Neural crest cell (in vitro differentiated cells): ENCODE measurements at regions not wholly inside any gene's neighbourhood (a gene's known extent, or its start where the extent isn't known, plus 50 kb on each side); places are given as distances from the start of the nearest gene placed in this dataset.

ENCODE experiments used
- DNase-seq: peaks from one replicate; pipeline ENCODE4 v3.0.0; 2021; ENCODE audit warnings: low read depth, mixed read lengths, low spot score
- H3K27ac Mint-ChIP-seq: one replicate; pipeline ENCODE4 v1.8.0; 2021; ENCODE audit warnings: mild to moderate bottlenecking, mixed read lengths; ENCODE audit not compliant: unreplicated experiment
- H3K27me3 Mint-ChIP-seq: 2 replicates; pipeline ENCODE4 v1.8.0; 2021; ENCODE audit warnings: low read depth, mild to moderate bottlenecking, mixed read lengths
- H3K36me3 Mint-ChIP-seq: 2 replicates; pipeline ENCODE4 v1.8.0; 2021; ENCODE audit warnings: low read depth, mild to moderate bottlenecking, mixed read lengths
- H3K4me1 Mint-ChIP-seq: 2 replicates; pipeline ENCODE4 v1.8.0; 2021; ENCODE audit warnings: mixed read lengths
- H3K4me3 Mint-ChIP-seq: one replicate; pipeline ENCODE4 v1.8.0; 2021; ENCODE audit warnings: mild to moderate bottlenecking, mixed read lengths
- H3K9me3 Mint-ChIP-seq: 2 replicates; pipeline ENCODE4 v1.8.0; 2021; ENCODE audit warnings: mixed read lengths
- CTCF ChIP-seq: fragments of 200-600 bp; sonication (generic); conservative IDR thresholded peaks from 2 replicates; pipeline ENCODE4 v1.5.0; 2021; ENCODE audit warnings: antibody characterized with exemption, mild to moderate bottlenecking

- TF ChIP-seq CTCF = no peak
- no peaks in the 10 kb centered on the region for H3K36me3 Mint-ChIP-seq
These were observed 56.7 kb upstream of the FKBP1C start for GRCh38 chr6:63154535-63154934.

More at GRCh38 chr6:63154535-63154934, 56.7 kb upstream of the FKBP1C start:
- H3K9me3 Mint-ChIP-seq = no peaks in the 10 kb centered on the region
- no peaks in the 10 kb centered on the region for H3K4me1 Mint-ChIP-seq
- no peaks in the 10 kb centered on the region for H3K27me3 Mint-ChIP-seq
- H3K4me3 Mint-ChIP-seq = no peak overlapping the region
- no peak for DNase-seq
- H3K27ac Mint-ChIP-seq = no peak overlapping the region
